Gastroesophageal sphincter (tissue), 4 donors: ENCODE measurements at regions not wholly inside any gene's neighbourhood (a gene's known extent, or its start where the extent isn't known, plus 50 kb on each side); places are given as distances from the start of the nearest gene placed in this dataset.
"Not testable (repeated sequence)": the region's sequence is repeated elsewhere in the genome, so short reads cannot be mapped to it uniquely, and the experiment has no call there.

Source experiments
- ATAC-seq: fragments of 150-250 bp; one replicate; pipeline ENCODE4 v1.9.1; 2016; ENCODE audit warnings: mild to moderate bottlenecking, moderate library complexity
- H3K27ac ChIP-seq, 4 donors: fragments of 200-600 bp; sonication (generic) in 3 of 4; 1 replicate in 3 of 4; 2 replicates in 1 of 4; pipeline ENCODE4 v1.5.1; 2016 to 2019
- H3K27me3 ChIP-seq: fragments of 200-600 bp; sonication (generic); one replicate; pipeline ENCODE4 v1.5.1; 2019
- H3K36me3 ChIP-seq, 2 donors: fragments of 200-600 bp; sonication (generic); one replicate each; pipeline ENCODE4 v1.5.1; 2019; ENCODE audit warnings: control low read depth in 1 of 2
- H3K4me1 ChIP-seq, 3 donors: fragments of 200-600 bp; sonication (generic); 1 replicate in 2 of 3; 2 replicates in 1 of 3; pipeline ENCODE4 v1.5.1; 2016 to 2019; ENCODE audit warnings: control low read depth in 2 of 3
- H3K4me3 ChIP-seq, 2 donors: fragments of 200-600 bp; sonication (generic); one replicate each; pipeline ENCODE4 v1.5.1; 2019; ENCODE audit warnings: mild to moderate bottlenecking in 1 of 2, moderate library complexity in 1 of 2
- H3K9me3 ChIP-seq, 3 donors: fragments of 200-600 bp; sonication (generic); one replicate each; pipeline ENCODE4 v1.5.1; 2017 to 2019; ENCODE audit warnings: control low read depth in 2 of 3
- CTCF ChIP-seq, 4 experiments: fragments of 200-600 bp in 2 of 4; fragments of 450-650 bp in 2 of 4; sonication (generic) in 1 of 4; IDR thresholded peaks; one replicate each; pipeline ENCODE4 v1.5.1; 2017 to 2019; ENCODE audit warnings: antibody characterized with exemption in 4 of 4, mild to moderate bottlenecking in 2 of 4, moderate library complexity in 2 of 4
- EP300 ChIP-seq: sonication (generic); formaldehyde crosslinking; IDR thresholded peaks from one replicate; pipeline ENCODE4 v1.6.1; 2017; ENCODE audit warnings: antibody characterized with exemption, mild to moderate bottlenecking
- POLR2A ChIP-seq, 2 donors: fragments of 450-650 bp; IDR thresholded peaks; one replicate each; pipeline ENCODE4 v1.6.1; 2017; ENCODE audit warnings: antibody characterized with exemption in 2 of 2, mild to moderate bottlenecking in 2 of 2, moderate library complexity in 1 of 2
- POLR2AphosphoS5 ChIP-seq: sonication (generic); formaldehyde crosslinking; IDR thresholded peaks from one replicate; pipeline ENCODE4 v1.6.1; 2017; ENCODE audit warnings: antibody characterized with exemption
- WGBS, 2 donors: methylation state at CpG; one replicate each; pipeline ENCODE4 v1.1.5; 2018; ENCODE audit warnings: low coverage in 1 of 2; 5-methylcytosine and 5-hydroxymethylcytosine counted together

GRCh38 chr14:44732144-44732543, 225.1 kb upstream of the FSCB start:
- no peak for TF ChIP-seq POLR2A (IDR thresholded peaks at IDR 0.05)
- TF ChIP-seq POLR2AphosphoS5, result no peak
- TF ChIP-seq CTCF (IDR thresholded peaks at IDR 0.05), result no peak
- TF ChIP-seq EP300, result no peak
- H3K4me1 ChIP-seq, result no peaks in the 10 kb centered on the region
- H3K27me3 ChIP-seq, result no peaks in the 10 kb centered on the region
- no peaks in the 10 kb centered on the region for H3K36me3 ChIP-seq
- no peak overlapping the region for H3K27ac ChIP-seq
- ATAC-seq, result no peak
- H3K4me3 ChIP-seq, result no peak overlapping the region
- H3K9me3 ChIP-seq, result no peaks in the 10 kb centered on the region

GRCh38 chr14:44730860-44731259, 223.8 kb upstream of the FSCB start:
- TF ChIP-seq EP300, result no peak
- no peaks in the 10 kb centered on the region for H3K4me1 ChIP-seq
- H3K27ac ChIP-seq, result no peak overlapping the region
- H3K9me3 ChIP-seq, result no peaks in the 10 kb centered on the region
- H3K36me3 ChIP-seq, result no peaks in the 10 kb centered on the region
- H3K27me3 ChIP-seq, result no peaks in the 10 kb centered on the region
- no peak overlapping the region for H3K4me3 ChIP-seq
- ATAC-seq, result no peak
- WGBS, 2 donors, result 64 to 74% methylated on average over 3 of the region's 3 CpGs

GRCh38 chr14:44721395-44721794, 214.3 kb upstream of the FSCB start:
- not testable (repeated sequence) for H3K36me3 ChIP-seq, H3K27me3 ChIP-seq, ATAC-seq, H3K4me1 ChIP-seq, H3K4me3 ChIP-seq, H3K27ac ChIP-seq
- peaks cover 0 to 25% (median 0%) of the 10 kb centered on the region in 3 donors for H3K9me3 ChIP-seq
- 36 to 60% methylated on average over 1 of the region's 1 CpG for WGBS, 2 donors

- no peaks in the 10 kb centered on the region for H3K27me3 ChIP-seq
- peaks cover 0 to 25% (median 0%) of the 10 kb centered on the region in 3 donors for H3K9me3 ChIP-seq
- 83 to 92% methylated on average over 2 of the region's 2 CpGs for WGBS, 2 donors
- no peak overlapping the region for H3K27ac ChIP-seq
- no peaks in the 10 kb centered on the region for H3K36me3 ChIP-seq
- no peaks in the 10 kb centered on the region for H3K4me1 ChIP-seq
- H3K4me3 ChIP-seq, result no peak overlapping the region
- TF ChIP-seq POLR2AphosphoS5 (no peak), EP300 (no peak), CTCF (IDR thresholded peaks at IDR 0.05) (no peak), POLR2A (IDR thresholded peaks at IDR 0.05) (no peak)
- no peak for ATAC-seq
These were observed 213.6 kb upstream of the FSCB start for GRCh38 chr14:44720707-44721106.

GRCh38 chr14:44712024-44712815, 205.1 kb upstream of the FSCB start:
- no peaks in the 10 kb centered on the region for H3K27me3 ChIP-seq
- no peaks in the 10 kb centered on the region for H3K9me3 ChIP-seq
- no peaks in the 10 kb centered on the region for H3K36me3 ChIP-seq
- H3K4me3 ChIP-seq, result no peak overlapping the region
- no peak overlapping the region for H3K27ac ChIP-seq
- no peak for ATAC-seq
- TF ChIP-seq POLR2AphosphoS5 (no peak), EP300 (no peak), POLR2A (IDR thresholded peaks at IDR 0.05) (no peak), CTCF (IDR thresholded peaks at IDR 0.05) (no peak)
- no peaks in the 10 kb centered on the region for H3K4me1 ChIP-seq
- 25 to 48% methylated on average over 7 to 9 of the region's 9 CpGs for WGBS, 2 donors

GRCh38 chr14:44701563-44702263, 194.6 kb upstream of the FSCB start:
- Histone ChIP-seq H3K36me3 (no peaks in the 10 kb centered on the region), H3K27ac (no peak overlapping the region), H3K9me3 (peaks cover 0 to 6% (median 0%) of the 10 kb centered on the region in 3 donors), H3K27me3 (no peaks in the 10 kb centered on the region), H3K4me3 (no peak overlapping the region), H3K4me1 (no peaks in the 10 kb centered on the region)
- TF ChIP-seq POLR2AphosphoS5 (no peak), EP300 (no peak), CTCF (IDR thresholded peaks at IDR 0.05) (no peak), POLR2A (IDR thresholded peaks at IDR 0.05) (no peak)
- ATAC-seq, result no peak
- 72 to 82% methylated on average over 3 of the region's 4 CpGs for WGBS, 2 donors
